NCI-H1048 (cell line): ENCODE measurements at regions not wholly inside any gene's neighbourhood (a gene's known extent, or its start where the extent isn't known, plus 50 kb on each side); places are given as distances from the start of the nearest gene placed in this dataset.
"Not testable (repeated sequence)": the region's sequence is repeated elsewhere in the genome, so short reads cannot be mapped to it uniquely, and the experiment has no call there.

Experiments used
- DNase-seq: peaks from one replicate; lab custom pipeline; 2025; lab: John Stamatoyannopoulos, UW

DNA sequence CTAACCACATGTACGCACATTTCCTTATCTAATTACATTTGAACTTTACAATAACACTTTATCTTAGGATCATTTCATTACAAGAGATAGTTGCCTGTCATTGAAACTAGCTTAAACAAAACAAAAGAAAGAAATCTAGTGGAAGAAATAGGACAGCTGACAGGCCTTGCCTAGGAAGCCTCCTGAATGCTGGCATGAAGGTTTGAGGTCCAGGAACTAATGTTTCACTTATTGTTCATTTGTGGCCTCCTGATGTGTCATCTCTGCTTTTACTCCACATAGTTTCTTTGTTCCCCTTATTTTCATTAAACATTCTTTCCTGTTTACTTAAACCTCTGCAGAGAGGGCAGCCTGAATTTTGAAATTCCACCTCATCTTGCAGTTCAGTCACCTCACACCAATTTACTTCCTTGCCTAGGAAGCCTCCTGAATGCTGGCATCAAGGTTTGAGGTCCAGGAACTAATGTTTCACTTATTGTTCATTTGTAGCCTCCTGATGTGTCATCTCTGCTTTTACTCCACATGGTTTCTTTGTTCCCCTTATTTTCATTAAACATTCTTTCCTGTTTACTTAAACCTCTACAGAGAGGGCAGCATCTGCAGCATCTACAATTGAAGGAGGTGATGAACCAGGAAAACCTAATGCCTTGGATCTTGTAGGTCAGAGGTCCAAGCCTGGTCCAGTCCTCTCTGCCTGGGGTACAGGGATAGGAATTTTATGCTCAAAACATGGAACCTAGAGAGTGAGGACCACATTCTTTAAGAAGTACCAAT is 319.2 kb downstream of the SPATA31A1 start:
- DNase-seq: not testable (repeated sequence)

DNA sequence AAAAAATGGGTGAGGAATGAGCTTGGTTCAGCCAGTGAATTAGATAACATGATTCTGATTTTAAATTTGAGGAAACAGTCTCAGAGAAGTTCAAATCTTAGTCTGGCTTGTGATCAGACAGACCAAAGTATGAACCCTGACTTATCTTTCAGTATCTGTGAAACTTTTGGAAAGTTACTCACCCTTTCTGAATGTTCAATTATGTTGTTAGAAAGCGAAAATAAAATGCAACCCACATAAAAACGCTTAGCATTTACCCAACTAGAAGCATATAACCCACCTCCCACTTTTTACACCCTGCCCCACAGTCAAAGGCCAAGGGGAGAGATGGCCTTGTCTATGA is 319.7 kb downstream of the SPATA31A1 start:
- DNase-seq: not testable (repeated sequence)

DNA sequence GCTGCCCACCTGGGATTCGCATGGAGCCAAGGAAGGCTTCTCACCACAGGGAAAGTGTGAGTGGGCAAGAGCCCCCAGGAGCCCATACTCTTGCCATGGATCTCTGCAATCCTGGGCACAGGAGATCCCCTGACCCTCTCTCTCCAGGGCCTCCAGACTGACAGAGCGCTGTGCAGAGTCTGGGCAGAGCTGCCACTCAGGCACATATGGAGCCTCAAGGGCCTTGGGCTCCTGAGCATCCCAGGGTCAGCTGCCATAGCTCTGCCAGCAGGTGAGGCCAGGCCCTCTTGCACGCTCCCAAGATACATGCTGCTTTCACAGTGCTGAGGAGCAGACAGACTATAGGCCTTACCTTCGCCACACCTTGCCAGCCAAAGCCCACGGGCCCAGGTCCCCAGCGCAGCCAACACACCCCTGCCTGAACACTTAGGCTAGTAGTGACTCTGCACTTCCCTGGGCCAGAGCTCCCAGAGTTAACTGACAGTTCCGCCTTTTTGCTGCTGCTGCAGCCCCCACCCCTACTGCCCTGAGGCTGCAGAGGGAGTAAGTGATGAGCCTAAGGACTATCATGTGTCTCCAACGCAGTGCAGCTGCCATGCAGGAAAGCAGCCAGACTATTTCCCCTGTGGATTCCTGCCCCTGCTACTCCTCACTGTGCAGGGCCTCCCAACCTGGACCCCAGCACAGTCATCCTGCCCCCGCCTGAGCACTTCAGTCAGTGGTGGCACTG is 323.2 kb downstream of the SPATA31A1 start:
- not testable (repeated sequence) for DNase-seq

GRCh38 chr9:39680694-39681401 is 325.4 kb downstream of the SPATA31A1 start:
- not testable (repeated sequence) for DNase-seq

DNA sequence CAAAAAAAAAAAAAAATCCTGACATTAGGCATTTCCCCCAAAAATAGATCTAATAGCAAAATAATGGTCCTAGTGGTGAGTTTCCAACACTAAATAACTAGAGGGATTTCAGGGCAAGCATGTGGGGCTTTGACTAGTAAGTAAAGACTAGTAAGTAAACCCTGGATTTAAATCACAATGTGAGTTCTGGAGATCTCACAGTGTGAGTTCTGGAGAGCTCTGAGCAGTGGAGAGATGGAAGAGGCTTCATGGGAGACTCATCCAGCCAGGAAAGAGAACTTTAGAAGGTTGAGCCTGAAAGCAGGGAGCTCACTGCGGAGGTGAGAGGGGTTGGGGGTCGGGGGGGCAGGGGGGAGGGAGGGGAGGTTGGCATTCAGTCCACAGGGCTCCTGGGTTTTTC is 373.4 kb downstream of the SPATA31A1 start:
- DNase-seq: not testable (repeated sequence)

DNA sequence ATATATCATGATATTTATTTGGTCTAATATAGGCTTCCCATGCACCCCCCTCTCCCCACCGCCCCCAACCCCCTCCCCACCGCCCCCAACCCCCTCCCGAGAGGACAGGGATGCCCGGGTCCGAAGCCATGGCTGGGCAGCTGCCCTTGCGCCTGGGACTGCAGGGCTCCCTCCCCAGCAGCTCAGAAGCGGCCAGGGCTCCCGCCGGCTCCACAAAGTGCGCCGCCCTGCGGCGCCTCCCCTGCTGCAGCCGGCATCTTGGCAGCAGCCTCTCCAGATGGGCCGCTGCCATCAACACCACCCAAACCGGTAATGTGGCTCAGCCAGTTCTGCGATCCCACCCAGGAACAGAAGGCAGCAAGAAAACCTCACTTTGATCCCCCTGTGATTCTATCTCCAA is 389.4 kb downstream of the SPATA31A1 start:
- not testable (repeated sequence) for DNase-seq

DNA sequence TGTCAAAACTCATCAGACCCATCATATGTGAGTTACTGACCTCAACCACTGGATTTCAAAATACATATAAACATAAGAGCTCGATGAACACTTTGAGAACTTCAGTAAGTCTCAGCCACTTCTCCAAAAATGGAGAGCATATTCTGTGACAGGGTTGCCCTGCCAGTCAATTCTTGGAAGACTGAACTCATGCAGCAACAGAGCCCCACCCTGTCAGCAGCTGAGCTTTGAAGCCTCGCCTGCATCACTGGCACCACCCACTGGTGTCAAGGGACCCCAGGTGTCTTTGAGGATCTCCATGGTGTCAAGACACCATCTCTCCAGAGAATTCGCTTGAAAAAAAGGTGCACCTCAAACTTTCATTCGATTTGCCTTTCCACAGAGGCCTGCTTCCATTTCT is 420.1 kb downstream of the SPATA31A1 start:
- DNase-seq: not testable (repeated sequence)

- not testable (repeated sequence) for DNase-seq
These were observed 435.9 kb downstream of the SPATA31A1 start for GRCh38 chr9:39791356-39791755.

DNA sequence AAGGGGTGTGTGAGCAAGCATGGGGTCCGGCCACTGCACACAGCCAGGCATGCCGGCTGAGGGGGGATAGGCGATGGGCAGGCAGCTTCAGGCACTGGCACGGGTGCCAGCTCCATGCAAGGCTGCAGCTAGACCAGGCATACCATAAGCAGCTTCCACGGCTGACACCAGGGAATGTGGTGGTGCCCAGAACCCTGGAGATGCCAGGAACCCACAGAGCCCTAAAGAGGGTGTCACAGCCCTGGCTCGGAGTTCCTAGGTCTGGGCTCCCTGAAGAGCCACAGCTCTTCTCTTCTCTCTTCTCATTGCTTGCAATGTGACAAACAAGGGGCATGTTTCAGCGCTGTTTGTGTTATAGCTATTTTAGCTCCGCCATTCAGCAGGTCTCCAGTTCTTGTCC is 442.5 kb downstream of the SPATA31A1 start:
- not testable (repeated sequence) for DNase-seq

GRCh38 chr9:39799252-39799651 is 443.8 kb downstream of the SPATA31A1 start:
- not testable (repeated sequence) for DNase-seq

DNA sequence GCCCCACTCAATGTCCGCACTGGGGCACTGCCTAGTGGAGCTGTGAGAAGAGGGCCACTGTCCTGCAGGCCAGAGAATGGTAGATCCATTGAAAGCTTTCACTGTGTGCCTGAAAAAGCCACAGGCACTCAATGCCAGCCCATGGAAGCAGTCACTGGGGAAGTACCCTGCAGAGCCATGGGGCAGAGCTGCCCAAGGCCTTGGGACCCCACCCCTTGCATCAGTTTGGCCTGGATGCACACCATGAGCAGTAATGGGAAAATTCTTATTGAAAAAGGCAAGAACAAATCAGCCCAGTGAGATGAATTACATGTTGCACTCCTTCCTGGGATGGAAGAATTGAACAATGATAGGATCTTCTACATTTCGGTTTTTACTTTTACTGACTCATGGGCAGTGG is 447.1 kb downstream of the SPATA31A1 start:
- not testable (repeated sequence) for DNase-seq

DNA sequence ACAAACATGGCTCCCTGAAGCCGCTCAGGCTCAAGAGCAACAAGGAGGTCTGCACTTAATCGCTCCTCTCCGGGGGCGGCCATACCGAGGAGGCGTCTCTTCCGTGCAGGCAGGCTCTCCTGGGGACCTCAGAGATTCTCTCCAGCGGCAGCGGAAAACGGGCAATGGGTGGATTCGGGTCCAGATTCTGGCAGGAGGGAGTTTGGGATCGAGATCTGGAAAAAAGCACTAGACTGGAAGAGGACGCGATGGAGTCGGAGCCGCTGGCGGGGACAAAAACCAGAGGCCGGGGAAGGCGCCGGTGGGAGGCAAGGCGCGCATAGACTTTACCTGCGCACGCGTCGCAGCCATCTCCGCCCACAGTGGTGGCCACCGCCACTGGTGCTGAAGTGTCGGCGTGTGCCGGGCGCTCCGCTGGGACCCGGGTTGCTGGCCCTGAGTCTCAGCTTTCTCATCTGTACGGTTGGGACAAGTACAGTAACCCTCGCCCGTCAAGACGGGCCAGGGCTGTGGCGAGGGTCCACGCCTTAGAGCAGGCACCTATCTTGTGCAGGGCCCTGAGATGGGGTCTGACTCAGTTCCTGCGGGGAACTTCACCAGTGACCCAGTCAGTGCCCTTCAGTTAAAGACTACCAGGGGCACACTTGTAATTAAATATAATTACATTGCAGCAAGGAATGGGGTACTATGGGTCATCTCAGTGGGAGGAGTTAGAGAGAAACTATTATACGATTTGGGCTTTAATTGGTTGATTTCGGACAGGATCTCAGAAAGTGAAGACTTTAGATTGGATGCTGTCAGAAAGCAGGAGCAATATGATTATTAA is 454.1 kb downstream of the SPATA31A1 start:
- not testable (repeated sequence) for DNase-seq

GRCh38 chr9:39810401-39810800 is 454.9 kb downstream of the SPATA31A1 start:
- not testable (repeated sequence) for DNase-seq

GRCh38 chr9:39811615-39812014 is 456.1 kb downstream of the SPATA31A1 start:
- DNase-seq: not testable (repeated sequence)

- DNase-seq: not testable (repeated sequence)
These were observed 473.0 kb downstream of the SPATA31A1 start for GRCh38 chr9:39828457-39828856.
